GM23248 (cell line): ENCODE measurements at regions not wholly inside any gene's neighbourhood (a gene's known extent, or its start where the extent isn't known, plus 50 kb on each side); places are given as distances from the start of the nearest gene placed in this dataset.
A peak's percentile ranks its signal among the peaks of the same experiment; 100 is the strongest.

Experiments used
- DNase-seq: peaks from one replicate; pipeline ENCODE4 v3.0.0-alpha.2; 2015
- H2AFZ ChIP-seq: fragments of 200-600 bp; sonication (generic); 2 replicates; pipeline ENCODE4 v1.6.1; 2016; ENCODE audit warnings: antibody characterized with exemption
- H3F3A ChIP-seq: fragments of 200-600 bp; sonication (generic); 2 replicates; pipeline ENCODE4 v1.6.1; 2016; ENCODE audit warnings: mild to moderate bottlenecking, antibody characterized with exemption, mixed run types; ENCODE audit not compliant: insufficient read depth
- H3K27ac ChIP-seq: fragments of 200-600 bp; sonication (generic); 2 replicates; pipeline ENCODE4 v1.5.1; 2016; ENCODE audit warnings: mild to moderate bottlenecking
- H3K27me3 ChIP-seq: fragments of 200-600 bp; sonication (generic); replicated peaks from 2 replicates; pipeline ENCODE4 v1.6.1; 2016; ENCODE audit warnings: mild to moderate bottlenecking; ENCODE audit not compliant: insufficient read depth
- H3K36me3 ChIP-seq: fragments of 200-600 bp; sonication (generic); 2 replicates; pipeline ENCODE4 v1.6.1; 2016; ENCODE audit warnings: low read depth, mild to moderate bottlenecking
- H3K4me1 ChIP-seq: fragments of 200-600 bp; sonication (generic); 2 replicates; pipeline ENCODE4 v1.6.1; 2016; ENCODE audit warnings: mild to moderate bottlenecking; ENCODE audit not compliant: insufficient read depth
- H3K4me2 ChIP-seq: fragments of 200-600 bp; sonication (generic); one replicate; pipeline ENCODE4 v1.6.1; 2016; ENCODE audit warnings: mild to moderate bottlenecking; ENCODE audit not compliant: unreplicated experiment
- H3K4me3 ChIP-seq: fragments of 200-600 bp; sonication (generic); 2 replicates; pipeline ENCODE4 v1.5.1; 2016; ENCODE audit warnings: mild to moderate bottlenecking
- H3K79me2 ChIP-seq: fragments of 200-600 bp; sonication (generic); 2 replicates; pipeline ENCODE4 v1.6.1; 2016; ENCODE audit warnings: mild to moderate bottlenecking; ENCODE audit not compliant: insufficient read depth
- H3K9ac ChIP-seq: fragments of 200-600 bp; sonication (generic); 2 replicates; pipeline ENCODE4 v1.6.1; 2016; ENCODE audit warnings: mild to moderate bottlenecking
- H3K9me2 ChIP-seq: fragments of 200-600 bp; sonication (generic); 2 replicates; pipeline ENCODE4 v1.6.1; 2016; ENCODE audit warnings: mixed run types, mild to moderate bottlenecking, moderate library complexity; ENCODE audit not compliant: insufficient read depth
- H3K9me3 ChIP-seq: fragments of 200-600 bp; sonication (generic); one replicate; pipeline ENCODE4 v1.6.1; 2017; ENCODE audit warnings: low read depth
- H4K20me1 ChIP-seq: fragments of 200-600 bp; sonication (generic); 2 replicates; pipeline ENCODE4 v1.6.0; 2016; ENCODE audit not compliant: insufficient read depth
- EZH2 ChIP-seq: fragments of 200-600 bp; sonication (generic); IDR thresholded peaks from 2 replicates; pipeline ENCODE4 v1.6.1; 2018; ENCODE audit warnings: antibody characterized with exemption, mild to moderate bottlenecking; ENCODE audit not compliant: insufficient read depth, poor library complexity, severe bottlenecking
- EZH2phosphoT487 ChIP-seq: fragments of 200-600 bp; sonication (generic); IDR thresholded peaks from 2 replicates; pipeline ENCODE4 v1.6.1; 2018; ENCODE audit warnings: antibody characterized with exemption, moderate library complexity, mild to moderate bottlenecking, low read depth; ENCODE audit not compliant: insufficient read depth
- WGBS, 2 experiments: methylation state at CpG; one replicate each; pipeline ENCODE4 v1.1.6; 2015 to 2017; ENCODE audit warnings: low lambda C conversion rate in 2 of 2, low coverage in 1 of 2; ENCODE audit errors: missing lambda C conversion rate in 2 of 2; 5-methylcytosine and 5-hydroxymethylcytosine counted together
- in situ Hi-C: fragments of 300-500 bp; cut with MboI; formaldehyde crosslinking; loops from 2 replicates; pipeline ENCODE4 v1.15.0; 2020

DNA sequence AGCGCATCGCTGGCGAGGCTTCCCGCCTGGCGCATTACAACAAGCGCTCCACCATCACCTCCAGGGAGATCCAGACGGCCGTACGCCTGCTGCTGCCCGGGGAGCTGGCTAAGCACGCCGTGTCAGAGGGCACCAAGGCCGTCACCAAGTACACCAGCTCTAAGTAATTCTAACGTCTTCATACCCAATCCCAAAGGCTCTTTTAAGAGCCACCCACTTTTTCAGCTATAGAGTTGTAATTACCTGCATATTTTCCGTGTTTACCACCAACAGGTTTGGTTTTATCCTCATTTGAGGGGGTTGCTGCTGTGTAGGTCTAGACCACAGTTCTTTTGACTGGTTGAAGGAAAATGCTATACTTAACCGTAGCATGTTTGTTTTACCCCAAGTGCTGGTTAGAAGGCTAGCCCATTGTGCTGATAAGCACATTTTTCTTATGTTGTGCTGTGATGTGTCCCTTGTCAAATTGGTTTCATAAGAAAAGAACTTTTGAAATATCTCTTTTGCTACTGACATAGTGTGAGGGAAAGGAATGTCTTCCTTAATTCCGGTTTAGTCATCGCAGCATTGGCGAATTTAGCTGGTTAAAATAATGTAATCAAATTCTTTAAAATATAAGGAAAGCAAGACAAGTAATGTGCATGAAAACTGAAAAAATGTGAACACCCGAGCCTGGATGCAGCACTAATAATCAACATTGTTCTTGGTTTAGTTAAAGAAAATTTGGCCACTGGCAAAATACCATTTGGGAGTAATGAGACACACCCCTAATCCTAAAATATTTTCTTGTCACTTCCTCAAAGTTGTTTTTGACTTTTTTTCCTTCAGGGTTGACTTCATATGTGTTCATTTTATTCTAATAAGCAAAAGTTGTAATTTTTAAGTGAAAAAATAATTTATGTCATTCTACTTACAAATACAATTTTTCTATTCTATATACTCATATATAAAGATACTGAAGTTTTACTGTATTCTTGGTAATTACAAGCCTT, 112.8 kb downstream of the HFE start:
- Histone ChIP-seq H3K4me2 (peak overlapping the region; percentile 98), H3K36me3 (no peaks in the 10 kb centered on the region), H3K4me3 (peak overlapping the region; percentile 75), H3K27ac (peak overlapping the region; percentile 68), H3K27me3 (no peaks in the 10 kb centered on the region), H2AFZ (peak overlapping the region; percentile 65), H3K9me2 (no peaks in the 10 kb centered on the region), H3K4me1 (0 out of 2 replicates have a peak, but pooled peaks cover 6% of the 10 kb centered on the region), H3K9ac (peak overlapping the region; percentile 32), H3K79me2 (peaks cover 9% of the 10 kb centered on the region), H4K20me1 (no peaks in the 10 kb centered on the region), H3K9me3 (no peaks in the 10 kb centered on the region), H3F3A (peaks cover 45% of the 10 kb centered on the region)
- no peak for TF ChIP-seq EZH2phosphoT487
- no peak for TF ChIP-seq EZH2
- in situ Hi-C loops = loop anchor here (25.0 kb wide), 1 partner anchor 937 kb away; a partner anchor contains a TSS
- 7 to 9% methylated on average over 19 to 20 of the region's 20 CpGs for WGBS, 2 experiments
- peak; percentile 39 for DNase-seq

GRCh38 chr6:26200918-26201721, 113.9 kb downstream of the HFE start:
- peaks cover 9% of the 10 kb centered on the region for H3K79me2 ChIP-seq
- TF ChIP-seq EZH2 (no peak), EZH2phosphoT487 (no peak)
- no peaks in the 10 kb centered on the region for H4K20me1 ChIP-seq
- no peak overlapping the region for H3K4me3 ChIP-seq
- DNase-seq = no peak
- no peaks in the 10 kb centered on the region for H3K36me3 ChIP-seq
- WGBS, 2 experiments = 80 to 83% methylated on average over 16 of the region's 16 CpGs
- in situ Hi-C loops = no loop called here
- H3K27me3 ChIP-seq = no peaks in the 10 kb centered on the region
- H3F3A ChIP-seq = peaks cover 54% of the 10 kb centered on the region
- H3K4me1 ChIP-seq = 0 out of 2 replicates have a peak, but pooled peaks cover 7% of the 10 kb centered on the region
- no peak overlapping the region for H3K4me2 ChIP-seq
- no peak overlapping the region for H3K9ac ChIP-seq
- no peak overlapping the region for H3K27ac ChIP-seq
- H3K9me3 ChIP-seq = no peaks in the 10 kb centered on the region
- no peak overlapping the region for H2AFZ ChIP-seq
- no peaks in the 10 kb centered on the region for H3K9me2 ChIP-seq

GRCh38 chr6:26202201-26202611, 115.0 kb downstream of the HFE start:
- no peak overlapping the region for H3K27ac ChIP-seq
- no peaks in the 10 kb centered on the region for H3K9me2 ChIP-seq
- peaks cover 9% of the 10 kb centered on the region; the same call in 1 of the 2 replicates for H3K79me2 ChIP-seq
- DNase-seq = no peak
- H3K4me2 ChIP-seq = no peak overlapping the region
- H3K9me3 ChIP-seq = no peaks in the 10 kb centered on the region
- H4K20me1 ChIP-seq = no peaks in the 10 kb centered on the region
- 73 to 81% methylated on average over 6 of the region's 6 CpGs for WGBS, 2 experiments
- H2AFZ ChIP-seq = no peak overlapping the region
- H3K4me3 ChIP-seq = no peak overlapping the region
- peaks cover 55% of the 10 kb centered on the region for H3F3A ChIP-seq
- no peak overlapping the region for H3K9ac ChIP-seq
- no peaks in the 10 kb centered on the region for H3K36me3 ChIP-seq
- in situ Hi-C loops = no loop called here
- H3K27me3 ChIP-seq = no peaks in the 10 kb centered on the region
- TF ChIP-seq EZH2phosphoT487 (no peak), EZH2 (no peak)
- 0 out of 2 replicates have a peak, but pooled peaks cover 12% of the 10 kb centered on the region for H3K4me1 ChIP-seq

- in situ Hi-C loops = no loop called here
- H3K27ac ChIP-seq = no peak overlapping the region
- no peak overlapping the region for H3K4me2 ChIP-seq
Measured at GRCh38 chr6:26202811-26203583, 115.8 kb downstream of the HFE start.

More at GRCh38 chr6:26202811-26203583, 115.8 kb downstream of the HFE start:
- no peaks in the 10 kb centered on the region for H3K36me3 ChIP-seq
- H3K9me3 ChIP-seq = no peaks in the 10 kb centered on the region
- H3K27me3 ChIP-seq = no peaks in the 10 kb centered on the region
- H3K9ac ChIP-seq = no peak overlapping the region
- peaks cover 6% of the 10 kb centered on the region; the same call in 1 of the 2 replicates for H3K79me2 ChIP-seq
- H3K9me2 ChIP-seq = no peaks in the 10 kb centered on the region
- H4K20me1 ChIP-seq = no peaks in the 10 kb centered on the region
- 0 out of 2 replicates have a peak, but pooled peaks cover 12% of the 10 kb centered on the region for H3K4me1 ChIP-seq
- H2AFZ ChIP-seq = peak overlapping the region; percentile 94
- TF ChIP-seq EZH2phosphoT487 (no peak), EZH2 (no peak)
- peaks cover 47% of the 10 kb centered on the region for H3F3A ChIP-seq
- 52 to 58% methylated on average over 8 of the region's 8 CpGs for WGBS, 2 experiments
- DNase-seq = no peak
- H3K4me3 ChIP-seq = no peak overlapping the region
